NCI-H2107 treated with DMSO at 0.1 percent for 48 hours (cell line): ENCODE measurements at regions not wholly inside any gene's neighbourhood (a gene's known extent, or its start where the extent isn't known, plus 50 kb on each side); places are given as distances from the start of the nearest gene placed in this dataset.
"Not testable (repeated sequence)": the region's sequence is repeated elsewhere in the genome, so short reads cannot be mapped to it uniquely, and the experiment has no call there.

Source experiments
- DNase-seq: peaks from one replicate; lab custom pipeline; 2025; ENCODE audit not compliant: unreplicated experiment; lab: John Stamatoyannopoulos, UW

DNA sequence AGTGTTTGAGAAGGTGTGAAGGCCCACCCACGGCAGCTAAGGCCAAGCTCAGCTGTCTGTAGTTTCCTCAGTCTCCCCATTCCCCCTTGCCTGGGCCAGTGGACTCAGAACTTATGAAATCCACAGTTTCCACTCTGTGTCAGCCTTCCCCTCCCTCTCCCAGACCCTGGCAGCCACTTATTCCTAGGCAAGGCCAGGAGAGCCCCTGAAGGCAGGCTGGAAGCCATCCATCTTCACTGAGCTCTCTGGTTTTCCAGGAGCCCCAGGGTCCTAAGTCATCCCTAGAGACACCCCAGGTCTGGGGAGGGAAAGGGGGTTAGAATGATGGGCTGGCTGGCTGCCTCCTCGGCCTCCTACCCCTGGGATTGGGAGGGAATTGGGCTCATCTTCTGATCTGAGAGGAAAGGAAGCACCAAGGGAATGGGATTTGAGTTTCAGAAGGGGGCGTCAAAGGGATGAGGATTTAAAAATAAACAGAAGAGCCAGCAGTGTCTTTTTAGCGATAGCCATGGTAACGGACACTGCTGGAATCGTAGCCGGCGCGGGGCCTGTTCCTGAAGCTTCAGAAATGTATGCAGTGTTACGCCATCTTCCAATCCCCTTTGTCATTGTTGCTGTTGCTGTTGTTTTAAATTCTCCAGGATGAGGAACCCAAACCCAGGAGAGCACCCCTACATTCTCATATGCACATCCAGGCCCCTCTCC is 561.1 kb upstream of the CADM1 start:
- no peak for DNase-seq

DNA sequence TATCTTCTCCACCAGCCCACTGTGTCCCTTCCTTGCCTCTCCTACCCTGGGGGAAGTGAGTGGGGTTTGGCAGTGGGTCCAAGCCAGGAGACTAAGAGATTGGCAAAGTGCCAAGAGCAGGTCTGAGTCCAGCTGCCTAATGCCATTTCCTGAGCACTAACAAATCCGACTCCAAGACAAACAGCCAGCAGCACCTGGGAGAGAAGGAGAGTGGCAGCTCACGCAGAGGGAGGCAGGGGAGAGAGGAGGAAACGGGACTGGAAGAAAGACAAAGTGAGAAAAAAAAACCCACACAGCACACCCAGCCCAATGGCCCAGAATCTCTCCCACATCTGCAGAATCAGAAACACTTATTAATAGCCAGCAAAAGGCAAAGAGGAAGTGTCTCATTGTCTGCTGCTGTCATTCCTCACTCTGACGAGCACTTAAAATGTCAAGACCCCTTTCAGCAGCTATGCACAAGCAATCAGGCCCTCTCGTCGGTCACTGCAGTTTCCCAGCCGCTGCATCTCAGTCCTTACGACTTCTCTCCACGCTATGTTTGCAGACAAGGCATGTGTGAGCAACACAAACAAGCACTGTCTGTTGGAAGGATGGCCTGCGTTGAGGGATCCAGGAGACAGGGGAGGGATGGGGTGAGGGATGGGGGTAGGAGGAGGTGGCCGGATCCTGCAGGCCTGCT is 558.4 kb upstream of the CADM1 start:
- peak; percentile 46 for DNase-seq

DNA sequence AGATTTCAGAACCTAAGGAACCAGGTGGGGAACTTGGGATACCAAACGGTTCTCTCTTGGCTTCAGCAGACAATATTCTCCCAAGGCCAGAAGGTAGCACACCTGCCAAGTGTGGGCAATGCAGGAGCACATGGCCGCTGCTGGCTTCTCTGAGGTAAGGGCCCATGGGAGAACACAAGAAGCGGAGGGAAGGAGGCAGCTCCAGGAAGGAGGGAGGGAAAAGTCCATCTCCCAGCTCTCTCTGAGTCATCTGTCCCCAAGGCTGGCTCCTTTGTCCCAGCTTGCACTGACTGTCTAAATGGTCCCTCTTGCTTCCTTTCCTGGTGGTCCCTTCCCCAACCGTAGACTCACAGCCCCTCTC is 557.9 kb upstream of the CADM1 start:
- no peak for DNase-seq

DNA sequence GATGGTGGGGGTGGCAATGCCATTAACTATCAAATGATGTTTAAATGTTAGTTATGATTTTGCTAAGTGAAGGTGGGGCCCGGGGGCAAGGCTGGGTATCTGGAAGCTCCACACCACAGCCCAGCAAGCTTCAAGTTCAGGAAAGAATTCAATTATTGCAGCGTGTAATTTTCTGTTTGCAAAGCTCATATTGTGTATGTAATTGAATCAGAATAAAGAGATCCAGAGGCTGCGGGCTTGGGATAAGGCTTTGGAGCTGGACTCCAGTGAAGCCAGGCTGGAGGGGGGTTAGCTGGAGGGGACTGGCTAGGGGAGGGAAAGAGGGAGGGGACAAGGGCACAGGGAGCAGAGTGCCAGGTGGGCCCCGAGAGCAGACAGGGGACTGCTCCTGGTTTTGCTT is 557.1 kb upstream of the CADM1 start:
- no peak for DNase-seq

DNA sequence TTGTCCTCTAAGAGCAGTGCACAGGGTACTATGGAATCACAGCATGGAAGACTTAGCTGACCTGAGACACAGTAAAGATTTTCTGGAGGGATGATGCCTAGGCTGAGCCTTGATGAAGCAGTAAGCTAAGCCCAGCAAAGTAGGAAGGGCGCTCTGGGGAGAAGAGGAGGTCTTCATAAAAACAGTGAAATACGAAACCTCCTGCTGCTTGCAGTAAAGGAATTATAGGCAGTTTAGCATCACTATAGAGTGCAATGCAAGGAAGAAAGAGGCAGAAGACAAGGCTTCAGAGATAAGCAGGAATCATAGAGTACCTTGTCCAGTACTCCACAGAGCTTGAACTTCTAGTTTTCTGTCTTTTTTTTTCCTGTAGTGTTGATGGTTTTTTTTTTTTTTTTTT is 555.7 kb upstream of the CADM1 start:
- DNase-seq, result no peak

DNA sequence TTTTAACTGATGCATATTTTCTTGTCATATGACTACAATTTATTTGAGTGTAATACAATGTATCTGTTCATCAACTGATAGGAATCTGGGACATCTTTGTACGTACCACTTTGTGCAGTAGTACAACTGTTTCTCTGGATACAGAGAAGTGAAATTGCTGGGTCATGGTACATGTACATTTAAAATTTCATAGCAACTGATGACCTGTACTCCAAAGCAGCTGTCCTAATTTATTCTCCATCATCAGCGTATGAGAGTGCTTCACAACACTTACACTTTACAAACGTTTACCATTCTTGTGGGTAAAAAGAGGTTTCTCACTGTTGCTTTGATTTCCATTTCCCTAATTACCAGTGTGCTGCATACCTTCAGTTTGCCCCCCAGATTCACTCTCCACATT is 552.8 kb upstream of the CADM1 start:
- DNase-seq, result no peak

DNA sequence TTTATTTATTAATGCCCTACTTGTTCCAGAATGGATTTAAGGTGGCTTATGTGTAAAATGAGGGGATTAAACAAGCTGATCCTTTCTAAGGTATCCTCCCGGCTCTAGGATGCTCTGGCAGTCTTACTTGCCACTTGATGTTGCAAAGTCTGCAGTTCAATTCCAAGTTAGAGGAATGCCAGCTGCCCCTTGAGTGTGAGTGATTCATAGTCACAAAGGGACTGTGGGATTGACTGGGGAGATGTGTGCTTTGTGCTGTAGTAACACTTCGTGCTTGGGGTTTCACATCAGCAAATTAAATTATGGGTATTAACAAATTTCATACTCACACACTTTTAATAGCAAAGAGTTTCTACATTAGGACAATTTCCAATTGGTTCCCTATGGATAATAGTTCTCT is 550.8 kb upstream of the CADM1 start:
- no peak for DNase-seq

DNA sequence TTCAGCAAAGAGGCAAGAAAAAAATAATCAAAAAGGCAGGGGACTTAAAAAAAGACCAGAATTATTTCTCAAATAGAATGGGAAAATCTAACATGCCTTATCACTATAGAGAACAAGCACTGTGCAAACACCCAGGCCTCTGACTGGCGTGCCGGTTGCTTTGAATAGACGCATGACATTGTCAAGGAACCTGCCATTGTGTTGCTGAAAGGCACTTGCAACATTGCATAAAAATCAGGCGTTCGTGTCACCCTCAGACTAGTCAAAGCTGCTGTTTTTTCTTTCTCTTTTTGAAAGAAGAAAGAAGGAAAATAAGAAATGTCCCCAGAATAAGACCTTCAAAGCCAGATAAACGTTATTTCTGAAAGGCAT is 549.3 kb upstream of the CADM1 start:
- DNase-seq, result no peak

DNA sequence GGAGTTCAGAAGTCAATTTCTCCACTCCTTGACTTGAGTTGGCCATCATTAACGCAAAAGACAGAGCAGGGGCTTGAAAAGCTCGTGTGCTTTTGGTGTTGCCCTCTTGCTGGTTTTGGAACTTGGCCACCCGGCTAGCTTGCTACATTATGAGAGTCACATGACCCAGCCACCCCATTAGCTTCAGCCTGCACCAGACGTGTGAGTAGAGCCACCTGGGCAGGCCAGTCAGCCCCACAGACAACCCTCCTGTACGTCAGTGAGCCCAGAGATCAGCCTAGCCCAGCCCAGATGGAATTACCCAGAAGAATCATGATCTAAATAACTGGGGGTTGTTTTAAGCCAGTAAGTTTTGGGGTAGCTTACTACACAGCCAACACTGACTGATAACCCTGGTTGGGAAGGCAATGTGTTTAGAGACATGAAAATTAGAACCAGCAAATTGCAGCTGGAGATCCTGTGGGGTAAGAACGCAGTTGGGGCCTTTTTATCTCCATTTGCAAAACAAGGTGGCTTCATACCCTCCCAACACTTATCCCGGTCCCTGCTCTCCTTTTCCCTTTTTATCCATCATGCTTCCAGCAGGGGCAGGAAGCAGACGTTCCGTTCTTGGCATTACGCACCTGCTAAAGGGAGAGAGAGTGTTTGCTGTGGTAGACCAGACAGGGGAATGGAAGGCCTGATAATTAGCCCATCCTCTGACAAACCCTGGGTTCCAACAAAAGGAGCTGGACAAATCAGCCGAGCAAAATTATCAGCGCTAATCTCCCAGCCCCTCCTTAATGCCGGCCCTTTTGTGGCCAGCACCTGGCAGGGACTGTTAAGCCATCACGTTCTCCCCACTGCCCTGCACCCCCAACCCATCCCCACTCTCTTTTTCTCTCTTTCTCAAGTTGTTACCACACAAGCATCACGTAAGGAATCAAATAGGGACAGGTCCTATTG is 548.7 kb upstream of the CADM1 start:
- no peak for DNase-seq

DNA sequence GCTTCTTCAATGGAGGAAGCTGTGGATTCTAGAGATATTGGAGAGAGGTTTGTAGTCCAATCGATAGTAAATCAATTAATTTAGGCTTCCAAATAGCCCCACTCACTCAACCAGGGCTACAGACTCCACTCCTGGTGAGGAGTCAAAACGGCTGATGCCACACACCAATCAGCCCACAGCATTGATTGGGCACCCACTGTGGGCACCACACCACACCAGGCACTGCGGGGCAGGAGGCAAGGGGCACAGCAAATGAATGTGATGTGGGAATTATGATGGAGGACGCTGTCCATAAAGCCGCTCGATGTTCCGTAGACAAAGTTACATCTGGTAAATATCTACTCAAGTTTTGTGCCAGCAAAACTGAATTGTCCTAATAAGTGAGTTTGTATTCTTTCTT is 547.3 kb upstream of the CADM1 start:
- no peak for DNase-seq

DNA sequence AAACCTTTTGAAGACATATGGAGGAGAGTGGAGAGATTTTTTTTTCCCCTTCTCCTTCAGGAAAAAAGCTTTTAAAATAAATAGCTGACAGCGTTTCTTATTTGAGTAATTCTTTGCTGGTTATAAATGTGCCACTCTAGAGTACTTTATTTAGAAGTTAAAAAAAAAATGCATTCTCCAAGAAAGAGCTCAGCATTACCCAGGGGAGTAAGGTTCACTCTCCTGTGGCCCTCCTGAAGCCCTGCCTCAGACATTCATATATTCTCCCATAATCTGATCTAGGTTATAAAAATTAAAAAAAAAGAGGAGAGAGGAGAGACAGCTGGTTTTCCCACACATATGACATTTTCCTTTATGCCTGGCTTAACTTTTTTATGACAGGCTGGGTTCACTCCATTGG is 545.2 kb upstream of the CADM1 start:
- no peak for DNase-seq

DNA sequence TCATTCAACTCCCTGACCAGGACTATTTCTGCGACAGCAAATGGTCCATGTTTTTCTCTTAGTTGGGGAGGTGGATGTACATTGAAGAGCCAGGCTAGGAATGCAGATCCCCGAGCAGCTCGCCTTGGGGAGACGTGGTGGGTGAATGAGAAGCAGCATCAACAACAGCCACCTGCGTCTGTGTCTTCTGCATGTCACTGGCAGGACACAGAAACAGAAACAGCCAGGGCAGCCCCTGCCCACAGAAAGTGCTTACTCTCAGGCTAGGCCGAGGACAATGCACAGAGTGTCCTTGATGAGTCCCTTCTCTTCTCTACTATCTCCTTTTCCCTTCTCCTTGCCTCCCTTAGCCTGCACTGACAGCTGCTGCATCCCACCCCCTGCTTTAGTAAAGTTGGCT is 541.9 kb upstream of the CADM1 start:
- DNase-seq, result no peak

DNA sequence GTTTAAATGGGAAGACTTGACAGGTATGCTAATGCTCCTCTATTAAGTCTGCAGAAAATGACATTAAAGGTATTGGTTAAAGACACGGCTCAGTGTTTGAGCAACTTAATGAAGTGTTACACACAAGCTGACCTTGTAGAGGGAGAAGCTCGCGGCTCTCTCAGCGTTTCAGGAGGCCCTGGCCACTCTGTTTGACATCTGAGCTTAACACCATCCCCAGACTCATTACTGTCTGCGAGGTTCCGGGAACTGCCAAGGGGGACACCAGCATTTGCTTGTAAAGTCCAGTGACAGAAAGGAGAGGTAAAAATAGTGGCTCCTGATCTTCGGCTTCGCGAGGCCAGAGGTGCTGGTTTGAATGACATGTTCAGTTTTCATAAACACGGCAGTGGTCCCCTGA is 540.7 kb upstream of the CADM1 start:
- no peak for DNase-seq

DNA sequence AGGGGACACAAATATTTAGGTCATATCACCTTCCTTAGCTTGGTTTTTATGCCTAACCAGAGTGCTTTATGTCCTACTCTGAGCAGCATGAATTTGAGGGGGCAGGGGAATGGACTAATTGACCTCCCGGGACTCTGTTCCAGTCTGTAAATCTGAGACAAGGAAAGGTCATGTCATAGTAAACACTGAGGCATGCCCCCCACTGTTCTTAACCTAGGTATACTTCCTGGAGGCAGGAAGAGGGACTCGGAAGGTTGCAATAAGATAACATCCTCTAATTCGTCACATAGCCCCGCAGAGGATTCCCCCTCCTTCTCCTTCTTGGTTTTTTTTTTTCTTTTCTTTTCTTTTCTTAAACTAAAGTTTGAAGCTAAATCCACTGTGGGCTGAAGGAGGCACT is 540.3 kb upstream of the CADM1 start:
- no peak for DNase-seq

DNA sequence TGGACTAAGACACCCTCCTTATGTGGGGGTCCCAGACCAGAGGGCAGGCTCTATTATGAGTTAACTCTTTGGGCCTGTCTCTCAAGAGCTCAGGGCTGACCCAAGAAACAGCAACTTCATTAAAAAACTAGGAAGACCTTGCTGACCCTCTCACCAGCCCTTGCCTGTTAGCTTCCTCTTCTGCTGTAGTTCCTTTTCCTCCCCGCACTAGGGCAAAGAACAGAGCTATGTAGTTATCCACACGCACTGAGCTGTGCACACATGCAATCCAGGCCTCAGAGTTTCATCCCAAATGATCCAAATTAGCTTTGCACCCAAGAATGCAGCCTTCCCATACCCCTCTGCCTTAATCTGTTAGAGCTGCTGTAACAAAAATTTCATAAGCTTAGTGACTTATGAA is 539.6 kb upstream of the CADM1 start:
- DNase-seq, result no peak

DNA sequence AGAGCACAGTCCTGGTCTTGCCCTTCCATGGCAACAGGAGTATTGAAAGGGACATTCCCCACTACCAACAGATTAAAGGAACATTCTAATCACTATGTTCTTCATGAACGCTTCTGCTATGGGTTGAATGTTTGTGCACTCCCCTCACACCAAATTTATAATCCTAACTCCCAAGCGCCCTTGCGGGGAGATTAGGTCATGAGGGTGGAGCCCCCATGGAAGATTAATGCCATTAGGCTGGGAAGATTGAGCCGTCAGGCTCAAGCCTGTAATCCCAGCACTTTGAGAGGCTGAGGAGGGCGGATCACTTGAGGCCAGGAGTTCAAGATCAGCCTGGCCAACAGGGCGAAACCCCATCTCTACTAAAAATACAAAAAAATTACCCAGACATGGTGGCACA is 538.8 kb upstream of the CADM1 start:
- DNase-seq, result not testable (repeated sequence)

DNA sequence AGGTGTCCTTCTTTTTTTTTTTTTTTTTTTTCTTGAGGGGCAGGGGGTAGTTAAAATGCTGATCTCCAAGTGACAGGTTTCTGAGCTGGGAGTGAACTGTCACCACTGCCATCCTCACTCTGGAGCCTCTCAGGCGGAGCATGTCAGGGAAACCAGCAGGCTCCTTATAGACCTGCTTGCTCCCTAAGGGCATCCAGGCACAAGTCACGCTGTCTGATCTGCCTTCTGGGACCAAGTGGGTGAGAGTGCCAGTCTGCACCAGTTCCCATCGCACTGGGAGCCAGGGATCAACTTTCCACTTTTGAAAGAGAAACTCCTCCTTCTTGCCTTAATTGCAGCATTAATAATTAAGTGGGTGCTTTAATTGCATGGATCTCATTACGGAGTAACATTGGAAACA is 537.9 kb upstream of the CADM1 start:
- DNase-seq, result no peak

DNA sequence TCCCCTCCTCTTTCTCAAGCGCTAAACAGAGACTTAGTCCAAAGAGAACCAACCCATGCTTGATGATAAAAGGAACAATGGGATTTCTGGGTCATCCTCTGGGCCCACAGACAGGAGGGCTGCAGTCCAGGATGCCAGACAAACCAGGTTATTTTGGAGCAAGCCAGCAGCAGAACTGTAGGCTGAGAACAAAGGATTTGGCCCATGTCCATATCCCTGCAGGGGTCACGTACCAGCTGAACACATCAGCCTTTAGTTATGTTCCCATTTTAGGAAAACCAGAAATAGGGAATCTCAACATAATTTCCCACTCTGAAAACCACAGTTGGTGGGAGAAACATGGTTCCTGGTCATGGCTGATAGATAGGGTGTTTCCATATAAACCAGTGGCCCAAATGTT is 533.6 kb upstream of the CADM1 start:
- no peak for DNase-seq

DNA sequence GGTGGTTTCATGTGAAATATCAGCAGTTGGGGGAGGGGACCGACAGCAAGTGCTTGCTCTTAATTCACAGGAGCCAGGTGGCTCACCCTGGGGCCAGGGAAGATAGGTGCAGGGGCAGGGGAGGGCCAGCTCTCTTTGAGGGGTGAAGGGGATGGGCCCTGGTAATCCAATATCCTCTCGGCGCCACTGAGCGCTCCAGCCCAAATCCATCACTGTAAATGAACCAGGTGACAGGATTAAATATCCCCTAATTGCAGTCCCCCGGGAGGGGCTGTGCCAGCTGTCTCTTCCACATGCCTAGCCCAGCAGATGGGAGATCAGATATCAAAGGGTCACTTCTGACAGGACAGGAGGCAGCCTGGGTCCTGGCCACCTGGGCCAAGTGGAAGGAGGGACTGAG is 531.8 kb upstream of the CADM1 start:
- DNase-seq, result peak; percentile 93

DNA sequence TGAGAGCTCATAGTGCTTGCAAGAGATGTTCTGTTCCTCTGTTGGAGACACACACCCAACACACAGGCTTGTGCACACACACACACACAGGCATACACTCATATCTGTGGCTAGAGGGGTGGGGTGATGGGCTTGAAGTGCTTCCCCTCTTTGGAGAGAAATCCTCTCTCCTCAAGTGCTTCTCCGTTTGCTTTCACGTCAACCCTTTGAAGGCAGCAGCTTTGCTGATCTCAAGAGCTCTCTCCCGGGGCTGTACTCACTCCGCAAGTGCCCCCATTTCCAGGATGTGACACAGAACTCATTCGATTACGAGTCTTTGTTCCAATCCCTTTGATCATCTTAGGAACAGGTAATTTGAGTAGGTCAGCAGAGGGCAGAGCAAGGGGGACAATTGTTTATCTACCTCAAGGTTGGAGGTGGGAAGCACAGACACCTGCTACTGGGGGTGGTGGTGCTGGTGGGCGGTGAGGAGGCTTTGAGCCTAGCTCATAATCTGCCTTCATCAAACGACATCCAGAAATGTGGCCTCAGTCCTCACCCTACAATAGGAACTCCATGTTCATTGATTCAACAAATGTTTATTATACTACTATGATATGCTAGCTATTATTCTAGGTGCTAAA is 529.8 kb upstream of the CADM1 start:
- DNase-seq, result peak; percentile 74

DNA sequence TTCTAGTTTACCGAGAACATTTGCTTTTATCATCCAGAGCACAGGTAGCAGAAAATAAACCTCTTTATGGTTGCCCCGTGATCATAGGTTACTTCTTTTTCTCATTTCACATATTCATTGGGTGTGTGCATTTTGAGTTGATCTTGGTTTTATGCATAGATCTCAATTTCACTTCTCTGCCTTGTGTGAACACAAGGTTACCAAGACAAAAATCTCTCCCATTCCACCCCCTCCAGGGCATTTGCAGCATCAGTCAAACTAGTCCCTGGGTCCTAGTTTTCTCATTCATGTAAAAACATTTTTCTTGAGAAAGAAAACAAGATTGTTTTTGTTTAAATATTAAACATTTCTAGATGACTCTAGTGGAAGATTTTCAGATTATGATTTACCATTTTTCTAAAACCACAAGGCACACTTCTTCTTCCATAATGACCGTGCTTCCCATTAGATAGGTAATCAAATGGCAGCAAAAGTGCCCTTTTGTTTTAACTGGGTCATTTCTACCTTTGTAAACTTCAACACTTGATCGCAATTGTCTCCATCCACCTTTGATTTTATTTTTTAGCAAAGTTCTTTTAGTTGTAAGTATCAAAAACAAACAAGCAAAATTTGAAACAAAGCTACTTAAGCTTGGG is 526.6 kb upstream of the CADM1 start:
- no peak for DNase-seq
